Prostate gland (tissue), 2 donors: ENCODE measurements at regions not wholly inside any gene's neighbourhood (a gene's known extent, or its start where the extent isn't known, plus 50 kb on each side); places are given as distances from the start of the nearest gene placed in this dataset.

Experiments
- DNase-seq: peaks from one replicate; pipeline ENCODE4 v3.0.0-alpha.2; 2019; ENCODE audit warnings: low spot score
- H3K27ac ChIP-seq, 2 donors: fragments of 200-600 bp; sonication (generic); 2 replicates each; pipeline ENCODE4 v1.5.1; 2017 to 2019
- H3K27me3 ChIP-seq: fragments of 200-600 bp; sonication (generic); replicated peaks from 2 replicates; pipeline ENCODE4 v1.5.1; 2019; ENCODE audit not compliant: insufficient read depth
- H3K36me3 ChIP-seq, 2 donors: fragments of 200-600 bp; sonication (generic); 1 replicate in 1 of 2; 2 replicates in 1 of 2; pipeline versions ENCODE4 v1.5.1 to v1.8.1; 2017 to 2019
- H3K4me1 ChIP-seq: fragments of 200-600 bp; sonication (generic); replicated peaks from 2 replicates; pipeline ENCODE4 v1.5.1; 2019
- H3K4me3 ChIP-seq, 2 donors: fragments of 200-600 bp; sonication (generic); 2 replicates each; pipeline ENCODE4 v1.5.1; 2017 to 2019
- H3K9me3 ChIP-seq: fragments of 200-600 bp; sonication (generic); 2 replicates; pipeline ENCODE4 v1.5.1; 2017
- POLR2A ChIP-seq: fragments of 450-650 bp; IDR thresholded peaks from one replicate; pipeline ENCODE4 v1.6.1; 2016; ENCODE audit warnings: antibody characterized with exemption, mild to moderate bottlenecking
- POLR2AphosphoS5 ChIP-seq: sonication (generic); formaldehyde crosslinking; IDR thresholded peaks from one replicate; pipeline ENCODE4 v1.6.1; 2017; ENCODE audit warnings: antibody characterized with exemption
- WGBS: methylation state at CpG from one replicate; pipeline ENCODE4 v1.1.5; 2018; 5-methylcytosine and 5-hydroxymethylcytosine counted together
- intact Hi-C: fragments of 100-400 bp; cut with DNase I; formaldehyde crosslinking; loops from one replicate; pipeline ENCODE4 v1.14.2; 2022
- TF ChIP-seq, protein P1 (sequence below), 4 experiments: fragments of 200-600 bp in 2 of 4; fragments of 450-650 bp in 2 of 4; sonication (generic) in 2 of 4; IDR thresholded peaks; 1 replicate in 3 of 4; 2 replicates in 1 of 4; pipeline ENCODE4 v1.5.1; 2016 to 2019; ENCODE audit warnings: antibody characterized with exemption in 4 of 4, mild to moderate bottlenecking in 2 of 4, moderate library complexity in 2 of 4

GRCh38 chr18:76223403-76223802 is 271.6 kb downstream of the ZNF516 start:
- no peak overlapping the region for H3K27ac ChIP-seq

GRCh38 chr18:76219023-76219422 is 276.0 kb downstream of the ZNF516 start:
- Histone ChIP-seq H3K36me3 (no peaks in the 10 kb centered on the region), H3K9me3 (no peaks in the 10 kb centered on the region), H3K4me3 (no peak overlapping the region), H3K27me3 (no peaks in the 10 kb centered on the region), H3K4me1 (no peaks in the 10 kb centered on the region), H3K27ac (no peak overlapping the region)
- intact Hi-C loops = no loop called here
- TF ChIP-seq POLR2A (no peak), POLR2AphosphoS5 (no peak)
- TF ChIP-seq, protein P1, sequence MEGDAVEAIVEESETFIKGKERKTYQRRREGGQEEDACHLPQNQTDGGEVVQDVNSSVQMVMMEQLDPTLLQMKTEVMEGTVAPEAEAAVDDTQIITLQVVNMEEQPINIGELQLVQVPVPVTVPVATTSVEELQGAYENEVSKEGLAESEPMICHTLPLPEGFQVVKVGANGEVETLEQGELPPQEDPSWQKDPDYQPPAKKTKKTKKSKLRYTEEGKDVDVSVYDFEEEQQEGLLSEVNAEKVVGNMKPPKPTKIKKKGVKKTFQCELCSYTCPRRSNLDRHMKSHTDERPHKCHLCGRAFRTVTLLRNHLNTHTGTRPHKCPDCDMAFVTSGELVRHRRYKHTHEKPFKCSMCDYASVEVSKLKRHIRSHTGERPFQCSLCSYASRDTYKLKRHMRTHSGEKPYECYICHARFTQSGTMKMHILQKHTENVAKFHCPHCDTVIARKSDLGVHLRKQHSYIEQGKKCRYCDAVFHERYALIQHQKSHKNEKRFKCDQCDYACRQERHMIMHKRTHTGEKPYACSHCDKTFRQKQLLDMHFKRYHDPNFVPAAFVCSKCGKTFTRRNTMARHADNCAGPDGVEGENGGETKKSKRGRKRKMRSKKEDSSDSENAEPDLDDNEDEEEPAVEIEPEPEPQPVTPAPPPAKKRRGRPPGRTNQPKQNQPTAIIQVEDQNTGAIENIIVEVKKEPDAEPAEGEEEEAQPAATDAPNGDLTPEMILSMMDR (IDR thresholded peaks at IDR 0.05) = no peak
- DNase-seq = no peak
- WGBS = 84% methylated on average over 8 of the region's 8 CpGs

More at GRCh38 chr18:76223403-76223802, 271.6 kb downstream of the ZNF516 start:
- intact Hi-C loops = no loop called here
- no peak for DNase-seq
- H3K27me3 ChIP-seq = no peaks in the 10 kb centered on the region
- no peak overlapping the region for H3K4me3 ChIP-seq
- H3K9me3 ChIP-seq = no peaks in the 10 kb centered on the region
- WGBS = 81% methylated on average over 8 of the region's 8 CpGs
- H3K36me3 ChIP-seq = no peaks in the 10 kb centered on the region
- TF ChIP-seq POLR2AphosphoS5 (no peak), POLR2A (no peak)
- TF ChIP-seq, protein P1 (IDR thresholded peaks at IDR 0.05) = no peak
- no peaks in the 10 kb centered on the region for H3K4me1 ChIP-seq

GRCh38 chr18:76216096-76216495 is 278.9 kb downstream of the ZNF516 start:
- DNase-seq = no peak
- H3K9me3 ChIP-seq = no peaks in the 10 kb centered on the region
- TF ChIP-seq, protein P1 (IDR thresholded peaks at IDR 0.05) = no peak
- TF ChIP-seq POLR2AphosphoS5 (no peak), POLR2A (no peak)
- H3K27ac ChIP-seq = no peak overlapping the region
- H3K4me3 ChIP-seq = no peak overlapping the region
- no peaks in the 10 kb centered on the region for H3K27me3 ChIP-seq
- 93% methylated on average over 1 of the region's 1 CpG for WGBS
- no peaks in the 10 kb centered on the region for H3K36me3 ChIP-seq
- H3K4me1 ChIP-seq = no peaks in the 10 kb centered on the region
- intact Hi-C loops = no loop called here

DNA sequence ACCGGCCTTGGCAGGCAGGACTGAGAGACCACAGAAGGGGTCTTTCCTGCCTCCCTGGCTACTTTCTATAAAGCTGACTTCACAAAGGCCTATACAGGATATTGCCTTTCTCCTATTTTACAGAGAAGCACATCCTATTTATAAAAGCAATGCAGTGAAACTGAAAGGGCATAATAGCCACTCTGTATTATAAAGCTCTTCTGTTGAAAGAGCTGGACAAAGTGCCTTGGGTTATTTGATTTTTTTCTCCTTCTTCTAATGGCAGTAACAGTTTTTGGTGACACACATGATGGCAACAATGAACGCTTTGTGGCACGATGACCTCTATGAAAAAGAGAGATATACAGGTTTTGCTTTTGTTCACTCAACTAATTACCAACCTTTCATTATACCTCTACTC is 281.1 kb downstream of the ZNF516 start:
- no peaks in the 10 kb centered on the region for H3K9me3 ChIP-seq
- intact Hi-C loops = no loop called here
- H3K4me1 ChIP-seq = no peaks in the 10 kb centered on the region
- DNase-seq = no peak
- H3K36me3 ChIP-seq = no peaks in the 10 kb centered on the region
- TF ChIP-seq POLR2A = no peak
- TF ChIP-seq, protein P1 (IDR thresholded peaks at IDR 0.05) = no peak
- no peak for TF ChIP-seq POLR2AphosphoS5
- H3K27ac ChIP-seq = no peak overlapping the region
- 71% methylated on average over 3 of the region's 3 CpGs for WGBS
- H3K4me3 ChIP-seq = no peak overlapping the region
- H3K27me3 ChIP-seq = no peaks in the 10 kb centered on the region

DNA sequence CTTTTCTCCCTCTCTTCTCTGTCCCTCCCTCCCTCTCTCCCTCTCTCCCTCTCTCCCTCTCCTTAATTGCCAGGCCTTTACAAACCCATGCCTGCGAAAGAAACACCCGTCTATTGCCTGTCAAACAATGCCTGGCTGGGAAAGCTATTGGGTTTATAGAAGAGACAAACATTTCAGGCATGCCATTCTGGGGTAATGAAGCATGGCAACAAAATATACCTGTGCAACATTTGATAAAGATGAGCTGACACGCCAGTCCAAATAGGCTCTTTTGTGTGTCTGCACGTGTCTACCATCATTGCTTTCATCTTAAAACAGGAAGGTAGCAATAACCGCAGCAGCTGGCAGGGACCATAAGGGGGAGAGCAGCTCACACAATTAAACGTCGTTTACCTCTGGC is 282.1 kb downstream of the ZNF516 start:
- DNase-seq = no peak
- H3K27me3 ChIP-seq = no peaks in the 10 kb centered on the region
- intact Hi-C loops = no loop called here
- no peaks in the 10 kb centered on the region for H3K36me3 ChIP-seq
- H3K9me3 ChIP-seq = no peaks in the 10 kb centered on the region
- H3K4me3 ChIP-seq = no peak overlapping the region
- no peak overlapping the region for H3K27ac ChIP-seq
- no peaks in the 10 kb centered on the region for H3K4me1 ChIP-seq
- 40% methylated on average over 7 of the region's 7 CpGs for WGBS
- TF ChIP-seq POLR2A = no peak
- TF ChIP-seq, protein P1 (IDR thresholded peaks at IDR 0.05) = no peak
- TF ChIP-seq POLR2AphosphoS5 = no peak
